GM19043 (cell line): ENCODE measurements at regions not wholly inside any gene's neighbourhood (a gene's known extent, or its start where the extent isn't known, plus 50 kb on each side); places are given as distances from the start of the nearest gene placed in this dataset.

Source experiments
- ATAC-seq: cut with Tn5 transposase; IDR thresholded peaks from one replicate; pipeline ENCODE4 v1.9.1; 2021; ENCODE audit warnings: low read depth; ENCODE audit not compliant: unreplicated experiment

- ATAC-seq: no peak
These were observed 619.2 kb downstream of the SPRY1 start for GRCh38 chr4:124015766-124016165.

GRCh38 chr4:124017185-124017785, 620.7 kb downstream of the SPRY1 start:
- no peak for ATAC-seq

- peak; percentile 98 for ATAC-seq
These were observed 622.1 kb downstream of the SPRY1 start for GRCh38 chr4:124018383-124019317.

- no peak for ATAC-seq
These were observed 623.4 kb downstream of the SPRY1 start for GRCh38 chr4:124019749-124020549.

- no peak for ATAC-seq
These were observed 628.4 kb downstream of the SPRY1 start for GRCh38 chr4:124025000-124025399.

GRCh38 chr4:124025428-124025827, 628.8 kb downstream of the SPRY1 start:
- no peak for ATAC-seq

- ATAC-seq: no peak
These were observed 631.6 kb downstream of the SPRY1 start for GRCh38 chr4:124028182-124028581.

- no peak for ATAC-seq
These were observed 633.6 kb downstream of the SPRY1 start for GRCh38 chr4:124030147-124030546.

- ATAC-seq: no peak
These were observed 635.4 kb downstream of the SPRY1 start for GRCh38 chr4:124032035-124032434.

GRCh38 chr4:124035364-124036041, 638.9 kb downstream of the SPRY1 start:
- no peak for ATAC-seq

- no peak for ATAC-seq
These were observed 640.6 kb downstream of the SPRY1 start for GRCh38 chr4:124037236-124037635.

- no peak for ATAC-seq
These were observed 647.7 kb downstream of the SPRY1 start for GRCh38 chr4:124044330-124044729.

GRCh38 chr4:124044867-124045266, 648.3 kb downstream of the SPRY1 start:
- no peak for ATAC-seq

- ATAC-seq: no peak
These were observed 649.6 kb downstream of the SPRY1 start for GRCh38 chr4:124046190-124046589.

GRCh38 chr4:124053872-124054538, 657.4 kb downstream of the SPRY1 start:
- no peak for ATAC-seq

- ATAC-seq: no peak
These were observed 657.2 kb downstream of the ANKRD50 start for GRCh38 chr4:124055336-124055735.

- no peak for ATAC-seq
These were observed 656.6 kb downstream of the ANKRD50 start for GRCh38 chr4:124055896-124056295.

- peak; percentile 50 for ATAC-seq
These were observed 652.1 kb downstream of the ANKRD50 start for GRCh38 chr4:124060261-124060918.

- no peak for ATAC-seq
These were observed 651.1 kb downstream of the ANKRD50 start for GRCh38 chr4:124061413-124061812.
